ENCODE measurements at regions not wholly inside any gene's neighbourhood (a gene's known extent, or its start where the extent isn't known, plus 50 kb on each side); places are given as distances from the start of the nearest gene placed in this dataset.
A peak's percentile ranks its signal among the peaks of the same experiment; 100 is the strongest.
"Not testable (repeated sequence)": the region's sequence is repeated elsewhere in the genome, so short reads cannot be mapped to it uniquely, and the experiment has no call there.

GRCh38 chr4:128654465-128654864 is 155.0 kb upstream of the JADE1 start:
- H3K4me3 ChIP-seq (ENCODE audit: low read depth, low read length): no peak overlapping the region
- no peaks in the 10 kb centered on the region for H3K36me3 ChIP-seq (ENCODE audit: control insufficient read depth, insufficient read depth, low read length)
- no peak for TF ChIP-seq CTCF (IDR thresholded peaks at IDR 0.05; ENCODE audit: insufficient read depth, low read length, severe bottlenecking)
- DNase-seq (ENCODE audit: low read depth): no peak
- no peak for FAIRE-seq
- no peaks in the 10 kb centered on the region for H3K27me3 ChIP-seq (ENCODE audit: control insufficient read depth, insufficient read depth, low read length)

- no peak overlapping the region for H3K4me3 ChIP-seq (ENCODE audit: low read depth, low read length)
- DNase-seq (ENCODE audit: low read depth): no peak
- no peak for TF ChIP-seq CTCF (IDR thresholded peaks at IDR 0.05; ENCODE audit: insufficient read depth, low read length, severe bottlenecking)
- H3K27me3 ChIP-seq (ENCODE audit: control insufficient read depth, insufficient read depth, low read length): no peaks in the 10 kb centered on the region
- peak; percentile 85 for FAIRE-seq
- H3K36me3 ChIP-seq (ENCODE audit: control insufficient read depth, insufficient read depth, low read length): no peaks in the 10 kb centered on the region
These were observed 155.7 kb upstream of the JADE1 start for GRCh38 chr4:128653527-128654444.

- H3K36me3 ChIP-seq (ENCODE audit: control insufficient read depth, insufficient read depth, low read length): no peaks in the 10 kb centered on the region
- peak; percentile 45 for DNase-seq (ENCODE audit: low read depth)
- no peaks in the 10 kb centered on the region for H3K27me3 ChIP-seq (ENCODE audit: control insufficient read depth, insufficient read depth, low read length)
- no peak for FAIRE-seq
- TF ChIP-seq CTCF (IDR thresholded peaks at IDR 0.05; ENCODE audit: insufficient read depth, low read length, severe bottlenecking): no peak
- H3K4me3 ChIP-seq (ENCODE audit: low read depth, low read length): no peak overlapping the region
These were observed 159.8 kb upstream of the JADE1 start for GRCh38 chr4:128649575-128650205.

- Histone ChIP-seq H3K27me3 (ENCODE audit: control insufficient read depth, insufficient read depth, low read length) (no peaks in the 10 kb centered on the region), H3K36me3 (ENCODE audit: control insufficient read depth, insufficient read depth, low read length) (no peaks in the 10 kb centered on the region), H3K4me3 (ENCODE audit: low read depth, low read length) (no peak overlapping the region)
- no peak for TF ChIP-seq CTCF (IDR thresholded peaks at IDR 0.05; ENCODE audit: insufficient read depth, low read length, severe bottlenecking)
- no peak for FAIRE-seq
- no peak for DNase-seq (ENCODE audit: low read depth)
These were observed 160.3 kb upstream of the JADE1 start for GRCh38 chr4:128649161-128649560.

- FAIRE-seq: no peak
- Histone ChIP-seq H3K4me3 (ENCODE audit: low read depth, low read length) (no peak overlapping the region), H3K36me3 (ENCODE audit: control insufficient read depth, insufficient read depth, low read length) (no peaks in the 10 kb centered on the region), H3K27me3 (ENCODE audit: control insufficient read depth, insufficient read depth, low read length) (no peaks in the 10 kb centered on the region)
- no peak for DNase-seq (ENCODE audit: low read depth)
- no peak for TF ChIP-seq CTCF (IDR thresholded peaks at IDR 0.05; ENCODE audit: insufficient read depth, low read length, severe bottlenecking)
These were observed 161.5 kb upstream of the JADE1 start for GRCh38 chr4:128648021-128648420.

GRCh38 chr4:128646893-128647292 is 162.6 kb upstream of the JADE1 start:
- not testable (repeated sequence) for H3K4me3 ChIP-seq (ENCODE audit: low read depth, low read length); H3K27me3 ChIP-seq (ENCODE audit: control insufficient read depth, insufficient read depth, low read length); DNase-seq (ENCODE audit: low read depth); H3K36me3 ChIP-seq (ENCODE audit: control insufficient read depth, insufficient read depth, low read length); FAIRE-seq

- not testable (repeated sequence) for H3K36me3 ChIP-seq (ENCODE audit: control insufficient read depth, insufficient read depth, low read length); H3K27me3 ChIP-seq (ENCODE audit: control insufficient read depth, insufficient read depth, low read length); H3K4me3 ChIP-seq (ENCODE audit: low read depth, low read length); FAIRE-seq; DNase-seq (ENCODE audit: low read depth)
These were observed 164.5 kb upstream of the JADE1 start for GRCh38 chr4:128644693-128645654.

- FAIRE-seq: not testable (repeated sequence)
These were observed 165.4 kb upstream of the JADE1 start for GRCh38 chr4:128644107-128644506.

More at GRCh38 chr4:128644107-128644506, 165.4 kb upstream of the JADE1 start:
- not testable (repeated sequence) for H3K36me3 ChIP-seq (ENCODE audit: control insufficient read depth, insufficient read depth, low read length); DNase-seq (ENCODE audit: low read depth); H3K27me3 ChIP-seq (ENCODE audit: control insufficient read depth, insufficient read depth, low read length); H3K4me3 ChIP-seq (ENCODE audit: low read depth, low read length)

All from bronchial epithelial cell (primary cell).